SKM-1 treated with dmso at 0.1 percent for 144 hours (cell line): ENCODE measurements at regions not wholly inside any gene's neighbourhood (a gene's known extent, or its start where the extent isn't known, plus 50 kb on each side); places are given as distances from the start of the nearest gene placed in this dataset.

Experiments
- DNase-seq: peaks from one replicate; lab custom pipeline; 2025; ENCODE audit not compliant: unreplicated experiment; lab: John Stamatoyannopoulos, UW

DNA sequence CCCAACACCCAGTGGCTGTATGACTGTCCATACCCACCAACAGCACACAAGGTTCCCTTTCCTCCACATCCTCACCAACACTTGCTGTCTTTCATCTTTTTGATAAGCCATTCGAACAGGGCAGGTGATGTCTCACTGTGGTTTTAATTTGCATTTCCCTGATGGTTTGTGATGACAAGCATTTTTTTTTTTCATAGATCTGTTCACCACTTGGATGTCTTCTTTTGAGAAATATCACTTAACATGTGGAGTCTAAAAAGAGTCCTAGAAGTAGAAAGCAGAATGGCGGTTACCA is 198.1 kb upstream of the DIO3 start:
- no peak for DNase-seq

DNA sequence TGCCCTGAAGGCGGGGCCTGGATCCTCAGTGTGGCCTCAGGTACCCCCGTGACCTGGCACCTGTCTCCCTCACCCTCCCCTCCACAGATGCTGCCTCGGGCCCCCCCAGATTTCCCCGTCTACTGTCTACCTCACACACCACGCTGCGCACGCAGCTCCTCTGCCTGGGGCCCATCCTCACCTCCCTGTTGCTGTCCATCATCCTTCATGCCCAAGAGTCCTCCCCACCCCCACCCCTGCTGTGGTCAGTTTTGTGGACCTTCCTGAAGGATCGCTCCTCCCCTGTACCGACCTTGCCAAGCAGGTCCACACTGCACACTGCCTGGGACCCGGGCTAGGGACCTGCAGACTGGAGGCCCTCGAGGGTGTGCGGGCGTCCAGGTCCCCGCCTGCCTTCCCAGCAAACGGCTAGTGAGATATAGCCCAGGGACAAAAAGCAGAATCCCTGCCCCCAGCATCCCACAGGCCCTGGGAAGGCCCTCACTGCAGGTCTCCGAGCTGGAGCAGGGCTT is 197.4 kb upstream of the DIO3 start:
- DNase-seq: no peak

DNA sequence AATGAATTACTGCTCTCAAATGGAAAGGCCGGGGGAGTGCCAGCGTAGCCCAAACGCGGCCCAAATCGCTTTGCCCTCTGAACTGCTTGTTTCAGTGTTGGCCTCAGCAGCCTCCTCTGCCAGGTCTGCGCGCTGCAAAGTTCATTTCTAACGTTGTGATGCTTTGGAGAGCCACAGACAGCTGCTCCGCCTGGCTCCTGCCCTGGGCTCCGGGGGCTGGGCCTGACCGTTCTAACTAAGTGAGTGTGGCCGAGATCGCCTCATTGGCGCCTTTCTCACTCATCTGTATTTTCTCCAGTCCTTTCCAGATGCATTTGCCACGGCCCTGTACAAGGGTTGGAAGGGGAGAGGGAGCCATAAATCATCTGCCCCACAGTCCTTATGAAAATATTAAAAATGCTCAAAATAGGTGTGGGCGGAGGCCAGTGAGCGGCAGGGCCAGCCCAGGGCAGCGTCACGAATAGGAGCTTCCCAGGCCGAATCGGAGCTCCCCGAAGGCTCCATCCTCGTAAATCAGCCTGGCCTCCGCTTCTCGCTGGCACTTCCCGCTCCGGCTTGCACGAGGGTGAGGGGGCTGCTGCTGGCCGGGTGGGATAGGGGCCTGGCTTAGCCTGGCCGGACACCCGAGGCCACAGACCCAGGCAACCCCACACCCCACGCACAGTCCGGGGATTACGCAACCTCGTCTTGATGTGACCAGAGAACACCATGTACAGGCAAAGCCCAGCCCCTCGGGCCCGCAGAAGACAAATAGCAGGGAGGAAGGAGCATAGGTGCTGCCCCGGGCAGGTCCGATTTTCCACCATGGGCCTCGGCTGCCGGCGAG is 196.6 kb upstream of the DIO3 start:
- DNase-seq: no peak

DNA sequence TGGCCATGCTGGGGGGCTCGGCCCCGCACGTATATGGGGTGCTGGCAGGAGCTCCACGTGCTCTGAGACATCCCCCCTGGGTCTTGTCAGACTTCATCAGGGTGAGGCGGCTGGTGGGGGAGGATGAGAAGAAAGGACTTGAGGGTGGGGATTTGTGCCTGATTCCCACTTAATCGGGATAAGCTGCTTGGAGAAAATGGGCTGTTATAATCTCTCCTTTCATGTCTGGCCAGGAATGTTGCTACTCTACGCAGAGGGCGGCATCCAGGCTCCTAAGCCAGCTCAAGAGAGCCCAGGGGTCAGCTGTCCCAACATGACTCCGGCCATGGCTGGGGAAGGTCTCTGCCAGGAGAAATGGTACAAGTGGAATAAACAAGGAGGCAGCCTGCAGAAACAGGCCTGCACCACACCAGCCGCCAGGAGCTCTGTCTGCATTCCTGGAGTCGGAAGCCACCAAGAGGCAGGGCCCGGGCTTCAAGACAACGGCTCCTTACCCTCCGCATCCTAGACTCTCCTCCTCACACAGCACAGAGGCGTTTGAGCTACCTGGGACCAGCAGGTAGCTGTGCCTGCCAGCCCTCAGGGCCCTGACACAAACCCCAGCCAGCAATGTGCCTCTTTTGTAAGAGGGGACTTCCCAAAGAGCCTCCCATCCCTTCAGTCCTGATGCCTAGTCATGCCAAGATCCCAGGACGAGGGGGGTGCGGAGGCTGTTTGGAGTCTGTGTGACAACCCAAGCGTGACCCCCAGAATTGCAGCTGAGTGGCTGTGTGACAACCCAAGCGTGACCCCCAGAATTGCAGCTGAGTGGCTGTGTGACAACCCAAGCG is 195.8 kb upstream of the DIO3 start:
- no peak for DNase-seq

DNA sequence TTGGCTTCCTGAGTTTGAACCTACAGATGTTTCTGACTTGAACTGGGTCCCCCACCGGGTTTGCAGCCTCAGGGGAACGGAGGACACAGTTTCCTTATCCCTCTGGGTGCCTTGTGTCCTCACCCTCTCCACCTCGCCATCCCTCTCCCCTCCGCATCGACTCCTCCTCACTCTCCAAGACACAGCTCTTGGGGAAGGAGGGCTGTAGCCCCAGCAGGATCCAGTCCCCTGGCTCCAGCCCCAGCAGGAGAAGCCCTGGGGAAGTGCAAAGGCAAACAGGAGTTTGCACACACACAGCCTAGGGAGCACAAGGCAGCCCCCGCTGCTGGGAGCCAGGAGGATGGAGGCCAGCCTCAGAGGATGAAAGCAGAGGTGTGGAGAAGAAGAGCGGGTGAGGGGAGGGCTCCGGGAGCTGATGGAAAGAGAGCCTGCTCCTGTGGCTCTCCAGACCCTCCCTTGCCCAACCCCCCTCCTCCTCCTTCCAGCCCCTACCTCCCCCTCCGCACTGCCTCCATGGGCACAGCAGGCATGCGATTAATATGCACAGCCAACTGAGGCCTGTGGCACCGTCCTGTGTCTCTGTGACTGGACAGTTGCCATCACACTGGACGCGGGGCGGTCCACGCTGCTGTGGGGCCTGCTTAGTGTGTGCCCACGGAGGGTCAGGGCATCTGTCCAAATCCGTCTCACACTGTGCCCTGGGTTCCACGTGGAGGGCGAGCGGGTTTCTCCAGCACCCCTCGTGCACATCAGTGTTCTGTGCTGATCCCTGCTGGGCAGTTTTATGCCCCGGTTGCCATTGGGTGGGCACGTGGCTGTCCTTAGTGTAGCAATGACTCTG is 193.7 kb upstream of the DIO3 start:
- DNase-seq: no peak

DNA sequence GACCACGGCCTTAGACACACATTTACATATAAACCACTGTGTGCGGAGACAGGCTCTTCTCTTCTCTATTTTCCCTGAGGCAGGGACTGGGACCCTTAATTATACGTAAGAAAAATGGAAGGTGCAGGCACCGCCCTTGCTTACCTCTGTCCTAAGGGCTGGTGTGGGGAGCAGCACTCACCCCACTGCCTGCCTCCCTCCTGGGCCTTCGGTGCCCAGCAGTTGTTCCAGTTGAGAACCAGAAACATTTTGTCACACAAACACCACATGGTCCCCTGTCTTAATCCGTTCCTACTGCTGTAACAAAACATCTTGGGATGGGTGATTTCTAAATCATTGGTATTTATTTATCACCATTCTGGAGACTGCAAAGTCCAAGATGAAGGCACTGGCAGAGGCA is 192.7 kb upstream of the DIO3 start:
- DNase-seq: no peak

DNA sequence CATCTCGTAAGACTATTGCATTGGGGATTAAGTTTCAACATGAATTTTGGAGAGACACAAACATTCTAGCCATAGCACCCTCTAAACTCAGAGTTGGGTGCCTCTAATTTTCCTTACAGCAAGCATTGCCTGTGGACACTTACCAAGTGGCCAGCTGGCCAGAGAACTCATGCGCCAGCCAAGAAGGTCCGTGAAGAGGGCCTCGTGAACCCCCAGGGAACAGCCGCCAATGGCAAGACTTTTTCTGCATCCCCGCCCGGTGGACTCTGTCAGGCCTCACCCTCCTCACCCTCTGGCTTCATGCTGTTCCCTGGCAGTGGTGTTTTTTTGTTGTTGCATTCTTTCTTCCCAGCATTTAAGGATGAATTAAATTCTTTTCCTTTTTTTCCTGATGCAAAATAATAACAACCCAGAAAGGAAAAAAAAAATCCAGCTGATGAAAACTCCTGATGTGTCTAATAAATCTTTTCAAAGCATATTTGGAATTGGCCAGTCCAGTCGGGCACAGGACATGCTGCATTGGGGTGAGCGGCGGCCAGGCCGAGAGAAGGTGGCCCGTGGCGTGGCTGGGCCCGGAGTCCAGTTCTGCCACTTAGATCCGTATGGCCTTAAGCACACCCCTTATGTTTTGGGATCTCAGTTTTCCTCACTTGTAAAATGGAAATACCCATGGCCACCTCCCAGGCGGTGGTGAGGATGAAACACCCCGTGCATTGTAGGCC is 191.9 kb upstream of the DIO3 start:
- no peak for DNase-seq

DNA sequence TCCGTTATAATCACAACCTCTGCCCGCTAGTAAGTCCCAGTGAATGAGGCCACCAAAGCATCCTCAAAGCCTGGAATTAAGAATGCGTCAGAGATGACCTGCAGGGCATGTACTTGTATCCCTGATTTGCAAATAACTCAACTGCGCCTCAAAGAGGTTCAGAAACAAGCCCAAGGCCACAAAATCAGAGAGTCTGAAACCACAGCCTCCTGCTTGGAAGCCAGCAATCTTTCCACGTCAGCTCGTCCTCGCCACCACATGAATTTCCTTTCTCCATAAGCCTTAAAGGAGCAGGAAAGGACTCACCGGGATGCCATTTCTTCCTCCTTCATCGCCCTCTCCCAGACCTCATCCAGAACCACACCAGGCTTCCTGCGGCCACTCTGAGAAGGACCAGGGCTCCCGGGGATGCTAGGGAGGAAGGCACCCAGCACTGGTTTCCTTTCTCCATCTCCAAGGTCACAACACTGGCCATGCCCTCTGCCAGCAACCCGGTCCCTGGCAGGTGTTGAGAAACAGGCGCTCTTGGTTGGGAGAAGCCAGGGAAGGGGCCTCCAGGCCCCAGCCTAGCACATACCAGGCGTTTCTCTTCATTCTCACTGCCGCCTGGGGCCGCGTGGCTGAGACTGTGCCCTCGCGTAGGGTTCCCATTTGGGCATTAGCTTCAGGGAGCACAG is 191.2 kb upstream of the DIO3 start:
- no peak for DNase-seq

DNA sequence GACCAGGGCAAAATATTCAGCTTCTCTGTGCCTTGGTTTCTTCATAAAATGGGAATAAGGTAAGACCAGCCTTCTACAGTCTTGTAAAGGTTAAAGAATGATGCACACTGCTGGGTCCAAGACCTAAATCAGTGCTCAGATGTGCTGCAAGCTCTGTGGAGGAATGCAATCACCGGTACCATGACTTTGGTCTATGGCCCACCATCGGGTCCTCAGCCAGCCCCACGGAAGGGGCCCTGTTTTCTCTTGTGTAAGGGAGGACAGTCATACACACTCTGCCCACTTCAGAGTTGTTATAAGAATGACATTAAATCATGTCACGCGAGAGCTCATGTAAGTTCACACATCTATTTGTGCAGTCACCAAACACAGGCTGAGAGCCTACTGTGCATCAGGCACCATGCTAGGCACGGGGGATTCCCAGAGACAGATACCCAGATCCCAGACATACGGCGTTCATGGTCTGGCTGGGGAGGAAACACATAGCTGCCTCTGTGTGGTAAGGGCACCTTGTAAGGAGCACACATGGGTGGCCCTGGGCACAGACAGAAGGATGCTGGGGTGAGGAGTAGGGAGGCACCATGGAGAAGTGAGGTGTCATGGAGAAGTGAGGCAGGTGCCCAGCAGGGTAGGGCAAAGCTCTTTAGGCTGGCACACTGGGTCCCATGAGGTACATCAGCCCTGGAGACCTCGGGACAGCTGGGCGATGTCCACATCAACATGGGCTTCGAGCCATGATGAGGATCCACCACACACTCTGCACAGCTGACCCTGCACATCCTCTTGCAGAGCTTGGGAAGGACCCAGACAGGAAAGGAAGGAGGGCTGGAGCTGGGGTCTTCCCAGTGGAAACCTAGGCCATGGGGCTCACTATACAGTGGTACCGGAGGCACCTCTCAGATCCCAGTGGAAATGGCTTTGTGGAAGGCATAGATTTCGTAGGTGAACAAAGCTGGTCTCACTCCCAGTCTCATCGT is 190.4 kb upstream of the DIO3 start:
- no peak for DNase-seq

DNA sequence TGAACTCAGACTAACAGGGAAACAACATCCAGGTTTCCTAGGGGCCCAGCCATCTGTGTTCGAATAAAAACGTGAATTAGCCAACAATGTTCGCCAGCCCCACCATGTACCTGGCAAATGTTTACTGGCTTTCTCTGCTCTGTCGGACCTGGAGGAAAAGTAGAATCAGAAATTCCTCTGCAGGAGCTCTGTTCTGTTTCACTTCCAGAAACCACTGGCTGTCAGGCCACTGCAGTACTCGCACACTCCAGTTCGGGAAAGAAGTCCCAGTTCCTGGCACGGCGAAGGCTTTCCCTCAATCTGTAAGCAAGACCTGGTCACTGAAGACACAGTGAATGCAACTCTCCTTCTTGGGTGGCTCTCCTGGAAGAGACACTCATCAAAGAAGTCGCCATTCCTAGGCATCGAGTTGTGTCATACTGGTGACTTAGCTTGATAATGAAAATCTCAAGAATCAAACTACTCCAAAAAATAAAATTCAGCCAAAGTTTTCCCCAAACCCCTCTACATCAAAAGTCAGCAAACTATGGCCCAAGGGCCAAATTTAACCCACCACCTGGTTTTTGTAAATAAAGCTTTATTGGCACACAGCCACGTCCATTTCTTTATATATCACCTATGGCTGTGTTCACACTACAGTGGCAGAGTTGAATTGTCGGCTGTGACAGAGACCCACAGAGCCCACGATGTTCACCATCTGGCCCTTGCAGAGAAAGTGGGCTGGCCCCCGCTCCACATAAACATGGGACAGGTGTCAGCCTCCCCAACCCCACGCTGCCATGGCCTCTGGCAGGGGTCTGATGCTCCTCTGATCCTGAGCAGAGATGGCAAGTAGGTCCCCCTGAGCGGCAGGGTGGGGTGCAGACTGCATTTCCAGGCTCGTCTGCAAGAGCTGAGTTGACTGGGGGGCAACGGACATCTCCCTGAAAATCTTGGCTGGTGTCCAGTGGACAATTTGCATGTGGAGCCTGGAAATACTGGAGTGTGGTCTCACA is 189.2 kb upstream of the DIO3 start:
- no peak for DNase-seq

DNA sequence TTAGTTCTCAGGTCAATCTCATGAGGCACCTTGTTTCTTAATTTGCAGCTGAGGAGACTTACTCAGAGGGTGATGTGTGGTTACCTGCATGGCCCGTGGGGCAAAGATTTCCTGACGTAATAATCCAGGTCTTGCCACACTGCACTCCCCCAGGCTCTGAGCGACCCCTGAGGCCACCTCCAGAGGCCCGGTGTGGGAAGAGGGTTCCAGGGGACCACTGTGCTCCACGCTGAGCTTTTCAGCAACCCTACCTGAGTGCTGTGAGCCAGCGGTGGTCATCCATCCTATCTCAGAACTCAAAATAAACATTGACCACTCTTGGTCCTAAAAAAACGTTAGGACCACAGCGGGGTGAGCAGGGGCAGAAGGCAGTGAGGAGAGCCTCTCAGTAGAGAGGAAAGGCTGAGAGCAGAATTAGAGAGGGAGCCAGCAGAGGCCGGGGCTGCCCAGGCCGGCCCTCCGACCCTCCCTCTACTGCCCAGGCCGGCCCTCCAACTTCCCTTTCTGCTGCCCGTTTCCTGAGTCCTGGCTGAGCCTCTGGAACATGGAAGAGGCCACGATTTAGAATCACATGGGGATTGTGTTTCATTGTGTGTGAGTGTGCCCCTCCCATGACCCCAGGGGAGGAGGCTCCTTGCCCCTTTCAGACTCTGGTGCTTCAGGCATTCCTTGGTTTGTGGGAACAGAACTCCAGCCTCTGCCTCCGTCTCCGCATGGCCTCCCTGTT is 188.2 kb upstream of the DIO3 start:
- no peak for DNase-seq

DNA sequence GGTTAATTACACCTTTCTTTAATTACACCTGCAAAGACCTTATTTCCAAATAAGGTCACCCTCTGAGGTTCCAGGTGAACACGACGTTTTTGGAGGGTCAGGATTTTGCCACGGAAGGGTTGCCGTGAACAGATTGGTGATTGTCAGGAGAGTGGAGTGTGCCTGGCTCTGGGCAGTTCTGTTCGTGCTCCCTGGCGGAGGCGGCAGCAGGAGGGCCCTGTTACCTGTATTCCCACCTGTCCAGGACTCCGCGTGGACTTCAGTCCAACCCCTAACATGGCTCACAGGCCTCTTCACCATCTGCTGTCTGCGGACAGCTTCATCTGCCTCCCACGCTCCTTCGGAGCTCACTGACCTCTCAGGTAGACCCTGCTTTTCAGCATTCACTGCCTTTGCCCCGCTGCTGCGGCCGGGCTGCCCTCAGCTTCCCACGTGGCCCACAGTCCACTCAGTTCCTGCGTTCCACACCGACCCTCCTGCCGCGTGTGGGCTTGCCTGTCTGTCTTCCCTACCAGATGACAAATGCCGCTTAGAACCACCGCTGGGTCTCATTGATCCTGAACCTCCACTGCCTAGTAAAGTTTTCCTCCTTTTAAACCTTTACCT is 187.5 kb upstream of the DIO3 start:
- DNase-seq: no peak

DNA sequence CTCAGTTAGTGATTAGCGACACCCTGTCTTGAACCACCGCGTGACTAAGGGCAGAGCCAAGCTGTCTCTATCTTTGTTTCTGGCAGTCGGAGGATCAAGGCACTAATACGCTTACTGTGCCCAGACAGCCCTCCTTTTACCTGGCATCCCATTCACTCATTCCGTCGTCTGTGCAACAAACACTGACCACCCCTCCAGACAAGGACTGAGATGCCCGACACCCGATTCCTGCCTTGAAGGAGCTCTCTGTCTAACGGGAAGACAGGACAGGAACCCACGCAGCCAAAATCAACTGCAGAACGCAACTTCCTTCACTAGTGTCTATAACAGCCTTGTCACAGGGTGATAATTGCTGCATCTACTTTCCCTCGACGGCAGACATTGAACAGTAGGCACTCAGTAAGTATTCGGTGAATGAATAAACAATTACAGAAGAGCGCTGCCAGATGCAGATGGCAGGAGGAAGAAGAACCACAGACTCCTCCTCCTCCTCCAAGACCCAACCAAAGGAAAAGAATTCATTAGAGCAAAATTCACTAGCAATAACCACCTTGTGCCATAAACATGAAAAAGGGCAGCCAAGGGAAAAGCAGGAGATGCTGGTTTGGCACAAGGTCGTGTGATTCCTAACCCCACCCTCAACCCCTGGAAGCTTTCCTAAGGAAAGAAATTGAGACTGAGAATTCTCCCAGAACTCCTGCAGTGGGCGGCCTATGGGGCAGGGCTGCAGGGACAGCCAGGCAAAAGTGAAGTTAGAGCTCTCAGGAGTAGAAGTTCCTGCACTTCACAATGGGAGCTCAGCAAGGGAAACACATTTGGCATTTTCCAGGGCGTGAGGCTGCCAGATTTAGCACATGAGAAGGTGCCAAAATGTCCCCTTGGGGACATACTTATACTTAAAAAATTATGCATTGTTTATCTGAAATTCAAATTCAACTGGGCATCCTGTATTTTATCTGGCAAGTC is 186.6 kb upstream of the DIO3 start:
- DNase-seq: no peak

DNA sequence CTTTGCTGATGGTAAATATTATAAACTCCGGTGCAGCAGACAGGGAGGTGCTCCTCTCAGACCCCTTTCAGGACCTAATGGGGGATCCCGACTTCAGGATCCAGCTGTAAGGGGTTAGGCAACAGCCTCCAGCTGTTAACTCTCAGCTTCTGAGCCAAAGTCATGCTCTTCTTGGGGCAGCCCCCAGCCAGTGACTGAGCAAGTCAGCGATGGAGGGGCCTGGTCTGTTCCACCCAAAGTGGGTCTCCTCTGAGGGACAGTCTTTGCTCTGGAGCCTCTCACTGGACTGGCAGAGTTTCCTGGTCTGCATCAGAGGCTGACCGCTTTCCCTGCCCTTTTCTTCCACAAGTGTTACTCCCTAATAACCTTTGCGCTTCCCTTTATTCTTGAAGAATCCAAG is 184.2 kb upstream of the DIO3 start:
- DNase-seq: no peak

DNA sequence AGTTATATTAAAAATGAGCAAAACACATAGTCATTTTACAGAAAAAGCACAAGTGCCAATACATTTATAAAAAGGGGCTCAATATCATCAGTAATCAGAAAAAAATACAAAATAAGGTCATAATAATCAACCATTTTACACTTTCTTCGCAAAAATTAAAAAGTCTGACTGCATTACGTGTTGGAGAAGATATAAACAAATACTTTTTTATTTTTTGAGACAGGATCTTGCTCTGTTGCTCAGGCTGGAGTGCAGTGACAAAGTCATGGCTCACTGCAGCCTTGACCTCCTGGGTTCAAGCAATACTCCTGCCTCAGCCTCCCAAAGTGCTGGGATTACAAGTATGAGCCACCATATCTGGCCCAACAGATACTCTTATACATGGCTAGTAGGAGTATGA is 181.5 kb upstream of the DIO3 start:
- no peak for DNase-seq

DNA sequence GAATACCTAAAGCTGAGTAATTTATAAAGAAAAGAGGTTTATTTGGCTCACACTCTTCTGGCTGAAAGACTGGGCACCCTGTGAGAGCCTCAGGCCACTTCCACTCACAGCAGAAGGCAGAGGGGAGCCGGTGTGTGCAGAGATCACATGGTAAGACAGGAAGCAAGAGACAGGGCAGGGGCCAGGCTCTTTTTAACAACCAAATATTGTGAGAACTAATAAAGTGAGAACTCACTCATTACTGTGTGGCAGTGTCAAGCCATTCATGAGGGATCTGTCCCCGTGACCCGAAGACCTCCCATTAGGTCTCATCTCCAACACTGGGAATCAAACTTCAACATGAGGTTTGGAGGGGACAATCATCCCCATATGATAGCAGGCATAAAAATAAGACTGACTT is 180.8 kb upstream of the DIO3 start:
- no peak for DNase-seq
